ENCODE measurements at regions not wholly inside any gene's neighbourhood (a gene's known extent, or its start where the extent isn't known, plus 50 kb on each side); places are given as distances from the start of the nearest gene placed in this dataset.

- DNase-seq (ENCODE audit: low read depth) = no peak
Measured at GRCh38 chr3:170780955-170781354, 89.0 kb downstream of the RPL22L1 start.

GRCh38 chr3:170780471-170780870 lies 89.5 kb downstream of the RPL22L1 start:
- DNase-seq (ENCODE audit: low read depth) = no peak

DNA sequence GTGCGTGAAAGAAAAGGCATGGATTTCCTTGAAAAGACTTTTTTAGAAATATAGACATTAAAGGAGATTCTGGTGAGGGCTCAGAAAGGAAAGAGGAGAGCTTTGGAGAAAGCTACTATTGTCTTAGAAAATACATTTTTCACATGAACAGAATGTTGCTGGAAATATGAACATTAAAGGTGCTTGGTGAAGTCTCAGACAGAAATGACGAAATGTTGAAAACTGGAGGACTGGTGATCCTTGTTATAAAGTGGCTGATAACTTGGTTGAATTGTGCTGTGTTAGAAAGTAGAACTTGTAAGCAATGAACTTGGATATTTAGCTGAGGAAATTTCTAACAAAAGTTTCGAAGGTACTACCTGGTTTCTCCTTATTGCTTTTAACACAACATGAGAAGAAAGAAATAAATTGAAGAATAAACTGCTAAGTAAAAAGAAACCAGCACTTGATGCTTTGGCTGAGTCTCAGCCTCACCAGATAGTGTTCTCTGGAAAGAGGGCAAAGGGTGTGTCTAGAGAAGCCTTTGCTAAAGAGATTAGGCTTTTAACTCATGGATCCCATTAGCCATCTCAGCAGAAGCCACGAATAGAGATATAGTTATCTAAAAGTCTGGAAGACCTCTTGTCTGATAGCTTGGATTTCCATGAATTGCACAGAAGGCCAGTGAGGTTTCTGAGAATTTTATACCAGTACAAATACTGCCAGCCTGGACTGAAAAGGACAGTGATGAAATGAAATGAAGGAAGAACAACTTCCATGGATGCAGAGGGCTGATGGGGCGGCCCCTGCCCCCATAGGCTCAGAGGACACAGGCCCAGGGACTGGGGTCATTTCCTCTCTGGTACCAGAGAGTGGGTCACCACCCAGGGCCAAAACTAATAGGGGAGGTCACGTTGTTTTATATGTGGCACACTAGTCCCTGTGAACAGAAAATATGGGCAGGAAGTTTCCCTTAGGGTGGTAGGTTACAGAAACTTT lies 91.5 kb downstream of the RPL22L1 start:
- DNase-seq (ENCODE audit: low read depth) = no peak

DNA sequence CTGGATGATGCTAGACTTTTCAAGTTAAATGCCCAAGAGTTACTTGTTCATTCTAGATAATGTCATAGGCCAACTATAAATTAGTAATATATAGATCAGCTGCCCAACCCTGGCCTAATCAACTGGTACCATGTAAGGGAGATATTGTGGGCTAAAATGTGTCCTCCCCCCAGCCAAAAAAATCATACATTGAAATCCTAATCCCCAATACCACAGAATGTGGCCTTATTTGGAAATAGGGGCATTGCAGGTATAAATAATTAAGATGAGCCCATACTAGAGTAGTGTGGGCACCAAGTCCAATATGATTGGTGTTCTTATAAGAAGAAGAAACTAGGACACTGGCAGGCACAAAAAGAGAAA lies 92.5 kb downstream of the RPL22L1 start:
- DNase-seq (ENCODE audit: low read depth) = no peak

GRCh38 chr3:170776887-170777563 lies 93.0 kb downstream of the RPL22L1 start:
- no peak for DNase-seq (ENCODE audit: low read depth)

GRCh38 chr3:170773682-170774425 lies 96.1 kb downstream of the RPL22L1 start:
- no peak for DNase-seq (ENCODE audit: low read depth)

DNA sequence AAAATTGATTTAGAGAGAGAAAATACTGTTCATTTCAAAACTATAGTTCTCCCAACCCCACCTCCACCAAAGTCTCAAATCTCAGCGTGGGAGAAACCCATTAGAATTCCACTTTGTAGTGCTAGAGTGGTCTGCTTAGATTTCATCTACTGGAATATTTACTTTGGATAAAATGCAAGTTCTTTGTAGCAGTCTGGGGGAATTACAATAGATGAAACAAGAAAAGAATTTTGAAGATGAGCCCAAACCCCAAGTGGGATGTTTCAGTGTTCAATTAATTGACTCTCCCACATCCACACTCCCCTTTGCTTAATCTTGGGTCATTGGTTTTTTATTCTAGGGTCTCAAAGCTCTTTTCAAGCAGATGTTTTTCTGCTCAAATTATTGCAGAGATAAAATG lies 97.8 kb downstream of the RPL22L1 start:
- DNase-seq (ENCODE audit: low read depth) = no peak

- DNase-seq (ENCODE audit: low read depth) = no peak
Measured at GRCh38 chr3:170768334-170768801, 101.6 kb downstream of the RPL22L1 start.

GRCh38 chr3:170767576-170767941 lies 102.4 kb downstream of the RPL22L1 start:
- no peak for DNase-seq (ENCODE audit: low read depth)

DNA sequence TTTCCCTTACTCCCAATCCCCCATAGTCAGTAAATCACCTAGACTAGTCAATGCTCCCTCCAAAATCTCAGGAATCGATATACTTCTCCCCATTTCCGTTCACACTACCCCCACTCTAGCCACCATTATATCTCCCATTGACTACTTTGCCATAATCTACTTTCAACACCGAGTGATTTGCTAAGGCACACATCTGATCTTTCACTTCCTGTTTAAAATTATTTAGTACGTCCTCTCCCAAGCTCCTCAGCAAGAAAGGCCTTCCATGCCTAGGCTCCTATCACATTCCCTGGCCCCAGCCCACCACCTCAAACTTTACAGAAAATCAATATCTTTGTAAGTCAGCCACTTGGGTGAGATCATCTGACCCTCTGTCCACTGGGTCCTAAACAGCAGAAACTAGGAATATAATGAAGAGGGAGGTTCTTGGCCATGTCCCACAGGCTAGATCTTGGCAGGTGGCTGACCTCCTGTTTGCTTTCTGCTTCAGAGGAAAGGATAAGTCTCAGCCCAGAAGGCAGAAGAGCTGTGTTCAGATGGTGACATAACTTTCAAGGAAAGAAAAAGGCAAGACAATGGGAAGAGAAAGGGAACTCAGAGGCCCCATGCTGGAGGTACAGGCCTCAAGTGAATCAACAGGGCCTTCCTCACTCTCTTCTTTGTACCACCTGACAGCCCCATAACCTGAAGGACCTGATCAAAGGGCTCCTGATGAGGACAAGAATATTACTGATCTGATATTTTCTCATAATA lies 103.0 kb downstream of the RPL22L1 start:
- DNase-seq (ENCODE audit: low read depth) = no peak

DNA sequence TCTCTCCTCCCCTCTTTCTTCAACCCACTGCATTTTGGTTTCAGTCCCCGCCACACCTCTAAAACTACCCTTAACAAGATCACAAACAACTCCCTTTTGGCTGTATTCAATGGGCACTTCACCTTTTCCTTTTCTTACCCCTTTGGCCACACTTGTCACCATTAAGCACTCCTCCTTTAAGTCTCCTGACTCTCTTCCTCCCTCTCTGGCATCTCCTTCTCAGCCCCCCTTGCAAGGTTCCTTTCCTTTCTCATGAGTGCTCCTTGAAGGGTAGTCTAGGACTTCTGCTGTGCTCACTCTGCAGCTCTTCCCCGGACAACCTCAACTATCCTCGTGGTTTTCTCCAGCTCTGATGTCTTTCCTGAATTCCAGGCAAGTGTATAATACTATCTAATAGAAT lies 103.7 kb downstream of the RPL22L1 start:
- DNase-seq (ENCODE audit: low read depth) = no peak

DNA sequence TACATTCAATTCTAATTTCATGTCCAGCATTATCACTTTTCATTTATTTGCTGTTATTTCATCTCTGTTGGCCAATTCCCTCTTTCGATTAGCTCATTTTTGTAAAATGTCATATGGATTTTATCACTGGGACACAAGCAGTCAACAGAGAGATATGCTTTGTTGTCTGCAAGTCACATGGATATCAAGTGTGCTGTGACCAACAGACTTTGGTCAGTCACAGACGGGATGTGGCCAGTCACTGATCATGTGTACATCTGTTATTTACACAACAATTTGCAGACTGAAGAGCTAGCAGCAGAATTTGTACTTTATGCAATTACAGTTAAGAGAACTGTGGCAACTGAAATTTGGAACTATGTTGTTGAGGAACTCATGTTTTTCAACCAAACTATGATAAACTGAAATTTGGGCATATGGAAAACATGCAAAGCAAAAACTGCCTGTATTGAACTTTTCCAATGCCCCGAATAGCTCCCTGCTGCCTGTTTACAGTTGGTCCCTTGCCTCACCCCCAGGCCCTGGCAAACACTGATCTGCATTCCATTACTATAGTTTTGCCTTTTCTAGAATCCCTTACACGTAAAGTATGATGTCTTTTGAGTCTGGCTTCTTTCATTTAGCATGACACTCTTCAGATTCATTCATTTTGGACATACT lies 104.4 kb downstream of the RPL22L1 start:
- no peak for DNase-seq (ENCODE audit: low read depth)

DNA sequence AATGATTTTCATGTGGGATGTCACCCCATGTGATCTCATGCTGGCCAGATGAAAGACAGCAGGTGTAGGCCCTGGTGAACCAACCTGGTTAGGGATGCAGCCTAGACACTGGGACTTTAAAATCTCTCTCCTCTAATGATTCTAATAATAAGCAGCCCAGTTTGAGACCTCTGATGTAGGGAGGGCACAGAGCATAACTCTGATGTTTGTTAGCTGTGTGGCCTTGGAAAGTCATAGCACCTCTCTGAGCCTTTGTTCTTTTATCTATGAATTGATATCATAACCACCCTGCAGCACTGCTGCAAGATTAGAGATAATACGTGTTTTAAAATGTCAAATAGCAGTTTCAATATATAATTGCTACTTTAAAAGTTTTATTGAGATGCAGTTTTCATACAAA lies 106.0 kb downstream of the RPL22L1 start:
- DNase-seq (ENCODE audit: low read depth) = no peak

DNA sequence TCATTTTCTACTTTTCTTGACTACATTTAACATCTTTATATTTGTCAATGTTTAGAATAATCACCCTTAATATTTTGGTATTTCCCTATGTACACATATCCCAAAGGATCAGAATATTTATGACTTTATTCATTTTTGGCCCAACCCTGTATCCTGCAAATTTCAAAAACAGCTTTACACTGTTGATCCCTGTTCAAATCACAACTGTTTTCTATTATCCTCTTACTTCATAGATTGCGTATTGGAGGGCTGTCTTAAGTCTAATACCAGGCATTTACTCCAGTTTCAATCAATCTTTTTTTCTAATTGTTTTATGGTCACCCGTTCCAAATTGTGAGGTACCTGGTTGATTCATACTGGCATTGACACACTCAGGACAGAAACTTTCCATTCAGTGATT lies 107.9 kb downstream of the RPL22L1 start:
- no peak for DNase-seq (ENCODE audit: low read depth)

GRCh38 chr3:170761103-170761502 lies 108.9 kb downstream of the RPL22L1 start:
- no peak for DNase-seq (ENCODE audit: low read depth)

DNA sequence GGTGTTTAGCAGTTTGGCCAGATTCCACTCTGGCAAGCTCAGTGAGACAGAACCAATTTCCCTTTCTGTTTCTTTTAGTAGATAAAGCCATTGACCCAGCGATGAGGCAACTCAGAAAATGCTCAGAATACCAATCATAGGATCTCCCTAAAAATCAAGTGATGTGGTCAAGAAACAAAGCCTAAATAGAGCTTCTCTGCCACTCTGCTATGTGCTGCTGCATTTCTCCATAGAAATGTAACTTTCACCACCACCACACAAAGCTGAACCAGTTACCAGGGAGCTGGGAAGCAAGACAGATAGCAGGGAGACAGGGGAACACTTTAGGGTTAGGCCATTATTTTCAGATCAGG lies 109.8 kb downstream of the RPL22L1 start:
- DNase-seq (ENCODE audit: low read depth) = no peak

DNA sequence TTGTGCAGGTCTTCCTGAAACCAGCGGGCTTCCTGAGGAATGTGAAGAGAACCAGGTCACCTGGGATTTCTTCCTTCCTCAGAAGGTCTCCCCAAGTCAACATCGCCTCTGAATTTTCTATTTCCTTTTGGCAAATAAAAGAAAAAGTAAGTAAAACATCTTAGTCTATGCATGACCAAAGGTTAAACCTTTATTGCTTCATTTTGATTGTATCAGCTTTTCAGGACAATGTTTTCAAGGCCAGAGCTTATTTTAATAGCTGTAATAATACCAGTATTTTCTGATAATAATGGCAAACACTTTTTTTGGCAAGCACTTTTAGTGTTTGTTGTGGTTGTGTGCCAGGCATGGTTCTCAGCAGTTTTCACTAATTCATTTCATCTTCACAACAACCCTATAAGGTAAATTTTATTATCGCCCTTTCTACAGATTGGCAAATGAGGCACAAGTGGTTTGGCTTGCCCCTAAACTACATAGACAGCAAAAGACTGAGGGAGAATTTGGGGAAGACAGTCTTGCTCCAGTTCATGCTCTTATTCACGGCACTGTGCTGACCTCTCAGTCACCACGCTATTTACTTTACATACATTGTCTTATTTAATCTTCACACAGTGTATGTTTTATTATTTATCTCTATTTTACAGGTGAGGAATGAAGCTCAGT lies 110.4 kb downstream of the RPL22L1 start:
- DNase-seq (ENCODE audit: low read depth) = no peak

GRCh38 chr3:170757038-170757437 lies 113.0 kb downstream of the RPL22L1 start:
- no peak for DNase-seq (ENCODE audit: low read depth)

DNA sequence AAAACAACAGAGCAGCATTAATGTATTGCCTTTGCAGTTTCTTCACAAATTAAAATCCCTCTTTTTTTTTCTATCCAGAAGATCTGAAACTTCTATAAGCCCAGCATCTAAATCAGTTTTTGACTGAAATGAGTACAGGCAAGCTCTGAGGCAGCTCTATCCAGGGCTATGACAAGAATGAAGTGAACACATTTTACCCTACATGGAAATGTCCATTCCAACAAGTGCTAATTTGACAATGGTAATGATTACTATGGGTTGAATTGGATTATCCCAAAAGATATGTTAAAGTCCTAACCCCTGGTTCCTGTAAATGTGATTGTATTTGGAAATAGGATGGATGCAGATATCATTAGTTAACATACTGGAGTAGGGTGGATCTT lies 115.7 kb downstream of the RPL22L1 start:
- no peak for DNase-seq (ENCODE audit: low read depth)

DNA sequence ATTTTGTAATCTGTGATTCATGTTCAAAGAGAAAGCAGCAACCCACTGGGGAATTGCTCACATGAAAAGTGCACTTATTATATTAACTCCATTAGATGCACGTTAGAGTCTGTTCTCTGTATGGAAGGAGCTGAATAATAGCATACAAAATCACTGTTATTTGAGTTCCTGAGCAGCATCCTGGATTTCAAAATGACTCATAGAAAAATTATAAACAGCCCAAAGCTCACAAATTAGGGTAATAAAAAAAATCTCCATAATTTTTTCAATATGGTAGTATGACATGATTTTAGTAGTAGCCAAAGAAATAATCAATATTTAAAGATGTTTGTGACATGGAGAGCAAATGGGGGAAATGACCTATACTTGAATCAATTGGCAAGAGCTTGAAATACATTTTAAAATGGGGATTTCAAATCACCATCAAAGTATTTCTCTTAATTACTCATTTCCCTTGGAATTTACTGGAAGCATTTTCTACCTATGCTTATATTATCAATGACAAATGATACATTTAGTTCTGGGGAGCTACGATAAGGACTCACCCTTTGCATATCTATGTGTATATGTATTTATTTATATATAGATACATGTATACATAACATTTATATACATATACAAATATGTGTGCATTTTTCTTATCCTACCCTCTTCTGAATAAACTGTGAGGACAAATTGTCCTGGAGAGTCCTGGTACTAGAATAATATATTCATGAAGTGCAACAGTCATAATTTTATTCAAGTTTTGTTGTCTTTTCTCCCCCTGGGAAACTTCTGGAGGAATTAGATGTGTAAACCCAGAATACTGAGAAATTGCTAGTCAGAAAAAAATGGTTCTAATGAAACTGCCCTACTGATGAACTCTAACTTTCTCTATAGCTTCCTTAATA lies 116.3 kb downstream of the RPL22L1 start:
- no peak for DNase-seq (ENCODE audit: low read depth)

All from activated gamma-delta T cell treated with anti-CD3 and anti-CD28 coated beads, Interleukin-2, amount 50 U/mL, for 16 hours (primary cell).